HG03066 (cell line): ENCODE measurements at regions not wholly inside any gene's neighbourhood (a gene's known extent, or its start where the extent isn't known, plus 50 kb on each side); places are given as distances from the start of the nearest gene placed in this dataset.
A peak's percentile ranks its signal among the peaks of the same experiment; 100 is the strongest.
"Not testable (repeated sequence)": the region's sequence is repeated elsewhere in the genome, so short reads cannot be mapped to it uniquely, and the experiment has no call there.

ENCODE experiments used
- ATAC-seq: cut with Tn5 transposase; IDR thresholded peaks from one replicate; pipeline ENCODE4 v1.9.1; 2021; ENCODE audit warnings: low read depth; ENCODE audit not compliant: unreplicated experiment

- ATAC-seq = no peak
Observed at GRCh38 chr1:173257805-173258204, 50.7 kb upstream of the TNFSF4 start.

GRCh38 chr1:173258479-173259264 lies 51.5 kb upstream of the TNFSF4 start:
- ATAC-seq = no peak

GRCh38 chr1:173260329-173260728 lies 53.2 kb upstream of the TNFSF4 start:
- not testable (repeated sequence) for ATAC-seq

- no peak for ATAC-seq
Observed at GRCh38 chr1:173266841-173267240, 59.7 kb upstream of the TNFSF4 start.

- ATAC-seq = no peak
Observed at GRCh38 chr1:173267453-173267945, 60.4 kb upstream of the TNFSF4 start.

GRCh38 chr1:173268261-173268660 lies 61.1 kb upstream of the TNFSF4 start:
- ATAC-seq = no peak

- no peak for ATAC-seq
Observed at GRCh38 chr1:173268786-173269277, 61.7 kb upstream of the TNFSF4 start.

- ATAC-seq = no peak
Observed at GRCh38 chr1:173269490-173270230, 62.5 kb upstream of the TNFSF4 start.

- ATAC-seq = no peak
Observed at GRCh38 chr1:173270243-173270642, 63.1 kb upstream of the TNFSF4 start.

- not testable (repeated sequence) for ATAC-seq
Observed at GRCh38 chr1:173271021-173271420, 63.9 kb upstream of the TNFSF4 start.

GRCh38 chr1:173275496-173275895 lies 68.4 kb upstream of the TNFSF4 start:
- no peak for ATAC-seq

GRCh38 chr1:173276922-173277800 lies 70.0 kb upstream of the TNFSF4 start:
- ATAC-seq = peak; percentile 95

- no peak for ATAC-seq
Observed at GRCh38 chr1:173280899-173281660, 73.9 kb upstream of the TNFSF4 start.

GRCh38 chr1:173285048-173285447 lies 77.9 kb upstream of the TNFSF4 start:
- ATAC-seq = no peak

- no peak for ATAC-seq
Observed at GRCh38 chr1:173287785-173288184, 80.7 kb upstream of the TNFSF4 start.

GRCh38 chr1:173293756-173294155 lies 86.6 kb upstream of the TNFSF4 start:
- no peak for ATAC-seq

- no peak for ATAC-seq
Observed at GRCh38 chr1:173294843-173295242, 87.7 kb upstream of the TNFSF4 start.

GRCh38 chr1:173295391-173295790 lies 88.3 kb upstream of the TNFSF4 start:
- no peak for ATAC-seq

- no peak for ATAC-seq
Observed at GRCh38 chr1:173295995-173296394, 88.9 kb upstream of the TNFSF4 start.
